ENCODE measurements at regions not wholly inside any gene's neighbourhood (a gene's known extent, or its start where the extent isn't known, plus 50 kb on each side); places are given as distances from the start of the nearest gene placed in this dataset.

GRCh38 chr19:31801611-31802010 lies 452.4 kb upstream of the TSHZ3 start:
- no peak for TF ChIP-seq CTCF (conservative IDR thresholded peaks at IDR 0.05; ENCODE audit: low read length)
- TF ChIP-seq EZH2phosphoT487 (IDR thresholded peaks at IDR 0.05; ENCODE audit: borderline replicate concordance, low read depth, low read length): no peak
